ENCODE measurements at regions not wholly inside any gene's neighbourhood (a gene's known extent, or its start where the extent isn't known, plus 50 kb on each side); places are given as distances from the start of the nearest gene placed in this dataset.
A peak's percentile ranks its signal among the peaks of the same experiment; 100 is the strongest.

DNA sequence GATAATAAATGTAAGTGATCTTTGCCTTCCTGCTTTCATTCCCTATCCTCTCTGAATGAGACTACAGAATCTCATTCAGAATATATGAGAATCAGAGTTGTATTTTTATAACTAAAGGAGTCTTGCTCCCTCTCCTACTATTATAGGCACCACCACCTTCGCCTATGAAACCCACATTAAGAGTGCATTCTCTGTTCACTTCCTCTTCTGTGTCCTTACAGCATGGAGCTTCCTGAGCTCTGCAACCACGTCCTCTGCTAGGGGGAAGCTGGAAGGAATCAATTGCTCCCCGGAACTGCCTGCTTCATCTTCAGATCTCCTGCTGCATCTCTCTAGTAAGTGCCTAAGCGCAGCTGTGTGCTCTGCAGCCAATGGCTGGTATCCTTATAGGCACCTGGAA is 820.7 kb downstream of the GRID1 start:
- no peak for DNase-seq (ENCODE audit: low read depth)

DNA sequence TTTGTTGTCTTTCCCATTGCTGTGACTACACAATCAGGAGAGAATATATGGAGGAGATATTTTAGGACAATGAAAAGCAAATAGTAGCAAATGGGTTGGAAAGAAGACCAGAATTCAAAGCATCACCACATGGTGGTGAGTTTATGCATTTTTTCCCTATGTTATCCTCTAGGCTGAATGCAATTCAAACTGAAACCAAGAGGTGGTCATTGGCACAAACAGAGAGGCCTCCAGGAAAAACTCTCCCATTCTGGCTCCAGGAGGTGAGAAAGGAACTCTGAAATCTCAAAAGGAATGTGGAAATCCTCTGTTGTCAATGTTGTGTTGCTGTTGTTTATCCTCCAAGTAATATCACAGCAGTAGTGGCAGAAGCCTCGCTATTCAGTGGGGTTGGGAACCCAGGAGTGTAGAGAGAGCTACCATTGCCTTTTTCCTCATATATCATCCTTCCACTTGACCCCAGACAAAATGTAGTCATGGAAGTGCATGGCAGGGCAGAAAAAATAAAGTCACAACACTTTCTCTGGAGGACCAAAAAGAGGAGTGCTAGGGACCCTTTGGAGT is 819.1 kb downstream of the GRID1 start:
- no peak for DNase-seq (ENCODE audit: low read depth)

DNA sequence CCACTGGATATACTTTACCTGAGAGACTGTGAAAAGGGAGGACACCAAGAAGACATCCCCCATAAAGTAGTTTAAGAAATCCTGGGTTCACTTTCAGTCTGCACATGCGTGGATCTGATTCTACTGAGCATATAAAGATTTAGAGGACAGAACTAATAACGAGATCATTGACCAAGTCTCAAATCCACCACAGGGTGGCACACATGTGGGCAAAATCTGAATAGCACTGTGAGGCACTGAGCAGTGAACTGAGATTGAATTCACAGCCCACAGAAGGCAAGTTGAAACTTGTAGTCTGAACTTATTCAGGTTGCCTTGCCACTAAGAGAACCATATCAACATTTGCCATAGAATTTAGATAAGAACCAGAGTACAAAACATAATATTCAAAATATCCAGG is 818.6 kb downstream of the GRID1 start:
- DNase-seq (ENCODE audit: low read depth): peak; percentile 35

Data from M059J (cell line).